GM23248 (cell line): ENCODE measurements at regions not wholly inside any gene's neighbourhood (a gene's known extent, or its start where the extent isn't known, plus 50 kb on each side); places are given as distances from the start of the nearest gene placed in this dataset.

Experiments used
- EZH2 ChIP-seq: fragments of 200-600 bp; sonication (generic); IDR thresholded peaks from 2 replicates; pipeline ENCODE4 v1.6.1; 2018; ENCODE audit warnings: antibody characterized with exemption, mild to moderate bottlenecking; ENCODE audit not compliant: insufficient read depth, poor library complexity, severe bottlenecking
- EZH2phosphoT487 ChIP-seq: fragments of 200-600 bp; sonication (generic); IDR thresholded peaks from 2 replicates; pipeline ENCODE4 v1.6.1; 2018; ENCODE audit warnings: antibody characterized with exemption, moderate library complexity, mild to moderate bottlenecking, low read depth; ENCODE audit not compliant: insufficient read depth

GRCh38 chr4:19736968-19737756, 514.5 kb upstream of the SLIT2 start:
- TF ChIP-seq EZH2phosphoT487 (no peak), EZH2 (no peak)
